HEK293 (cell line): ENCODE measurements at regions not wholly inside any gene's neighbourhood (a gene's known extent, or its start where the extent isn't known, plus 50 kb on each side); places are given as distances from the start of the nearest gene placed in this dataset.

Source experiments
- CTCF ChIA-PET: fragments of 350-600 bp; formaldehyde crosslinking; extraction: SDS; loops from one replicate; lab custom pipeline; 2021; ENCODE audit warnings: antibody characterized with exemption; lab: Yijun Ruan, JAX
- POLR2A ChIA-PET: fragments of 300-600 bp; formaldehyde crosslinking; extraction: SDS; loops from one replicate; lab custom pipeline; 2020; ENCODE audit warnings: antibody characterized with exemption, inconsistent platforms; lab: Yijun Ruan, JAX
- H3K27ac ChIP-seq: fragments of 200-500 bp; sonication (Bioruptor generic); 2 replicates; pipeline ENCODE4 v1.5.1; 2014; ENCODE audit warnings: low read depth, low read length, control low read depth, inconsistent platforms; ENCODE audit errors: extremely low read depth
- H3K36me3 ChIP-seq, 2 experiments: fragments of 200-500 bp in 1 of 2; sonication (Bioruptor generic) in 1 of 2; 1 replicate in 1 of 2; 2 replicates in 1 of 2; pipeline ENCODE4 v1.5.1; 2014 to 2017; ENCODE audit warnings: inconsistent platforms in 2 of 2, low read length in 2 of 2; ENCODE audit not compliant: control insufficient read depth in 2 of 2, insufficient read depth in 1 of 2
- H3K4me1 ChIP-seq: fragments of 200-500 bp; sonication (Bioruptor generic); 2 replicates; pipeline ENCODE4 v1.5.1; 2014; ENCODE audit warnings: mild to moderate bottlenecking, low read length, inconsistent platforms; ENCODE audit not compliant: control insufficient read depth, insufficient read depth
- H3K4me3 ChIP-seq: 2 replicates; pipeline ENCODE4 v1.5.1; 2011; ENCODE audit warnings: low read depth, mild to moderate bottlenecking, control low read depth, low read length, moderate library complexity
- H3K9me3 ChIP-seq: fragments of 200-500 bp; sonication (Bioruptor generic); 2 replicates; pipeline ENCODE4 v1.5.1; 2014; ENCODE audit warnings: low read depth, low read length, inconsistent platforms; ENCODE audit not compliant: control insufficient read depth, insufficient read depth
- GLI2 ChIP-seq: fragments of 450-650 bp; formaldehyde crosslinking; IDR thresholded peaks from 2 replicates; pipeline ENCODE4; 2017; ENCODE audit warnings: missing biosample characterization, missing genetic modification characterization, low read depth, borderline replicate concordance
- ZFP41 ChIP-seq: fragments of 450-650 bp; formaldehyde crosslinking; IDR thresholded peaks from 2 replicates; pipeline ENCODE4 v1.5.1; 2016; ENCODE audit warnings: missing biosample characterization, missing genetic modification characterization, borderline replicate concordance
- ZNF114 ChIP-seq: fragments of 450-650 bp; formaldehyde crosslinking; IDR thresholded peaks from 2 replicates; pipeline ENCODE4 v1.5.0; 2017; ENCODE audit warnings: missing biosample characterization, missing genetic modification characterization
- ZNF184 ChIP-seq: fragments of 450-650 bp; IDR thresholded peaks from 2 replicates; pipeline ENCODE4 v1.5.1; 2018; ENCODE audit warnings: missing biosample characterization, mild to moderate bottlenecking, missing genetic modification characterization
- ZNF211 ChIP-seq: fragments of 450-650 bp; formaldehyde crosslinking; IDR thresholded peaks from 2 replicates; pipeline ENCODE4 v1.5.1; 2016; ENCODE audit warnings: low read depth, missing biosample characterization, missing genetic modification characterization
- ZNF221 ChIP-seq: fragments of 450-650 bp; formaldehyde crosslinking; IDR thresholded peaks from 2 replicates; pipeline ENCODE4 v1.5.1; 2017; ENCODE audit warnings: missing biosample characterization, missing genetic modification characterization, borderline replicate concordance
- ZNF311 ChIP-seq: fragments of 450-650 bp; formaldehyde crosslinking; IDR thresholded peaks from 2 replicates; pipeline ENCODE4 v1.5.1; 2017; ENCODE audit warnings: missing biosample characterization, missing genetic modification characterization, borderline replicate concordance
- ZNF37A ChIP-seq: fragments of 450-650 bp; IDR thresholded peaks from 2 replicates; pipeline ENCODE4 v1.5.1; 2018; ENCODE audit warnings: missing biosample characterization, missing genetic modification characterization
- ZNF426 ChIP-seq: fragments of 450-650 bp; formaldehyde crosslinking; IDR thresholded peaks from 2 replicates; pipeline ENCODE4 v1.5.1; 2017; ENCODE audit warnings: missing biosample characterization, missing genetic modification characterization, mild to moderate bottlenecking, inconsistent platforms, moderate library complexity
- ZNF549 ChIP-seq: fragments of 450-650 bp; IDR thresholded peaks from 2 replicates; pipeline ENCODE4 v1.5.1; 2018; ENCODE audit warnings: missing biosample characterization, missing genetic modification characterization, mild to moderate bottlenecking, inconsistent platforms, moderate library complexity
- ZNF558 ChIP-seq: fragments of 450-650 bp; formaldehyde crosslinking; IDR thresholded peaks from 2 replicates; pipeline ENCODE4 v1.5.1; 2016; ENCODE audit warnings: missing biosample characterization, missing genetic modification characterization
- ZNF561 ChIP-seq: fragments of 450-650 bp; IDR thresholded peaks from 2 replicates; pipeline ENCODE4 v1.5.1; 2018; ENCODE audit warnings: missing biosample characterization, missing genetic modification characterization, borderline replicate concordance
- ZNF701 ChIP-seq: fragments of 450-650 bp; formaldehyde crosslinking; IDR thresholded peaks from 2 replicates; pipeline ENCODE4 v1.5.1; 2016; ENCODE audit warnings: missing biosample characterization, missing genetic modification characterization
- ZNF777 ChIP-seq: fragments of 450-650 bp; formaldehyde crosslinking; IDR thresholded peaks from 2 replicates; pipeline ENCODE4 v1.5.1; 2017; ENCODE audit warnings: missing biosample characterization, missing genetic modification characterization, borderline replicate concordance
- TF ChIP-seq, protein P1 (sequence below): fragments of 450-650 bp; formaldehyde crosslinking; IDR thresholded peaks from 2 replicates; pipeline ENCODE4 v1.5.1; 2016; ENCODE audit warnings: missing biosample characterization, missing genetic modification characterization
- TF ChIP-seq, protein P2 (sequence below): fragments of 450-650 bp; formaldehyde crosslinking; IDR thresholded peaks from 2 replicates; pipeline ENCODE4 v1.5.1; 2016; ENCODE audit warnings: missing biosample characterization, missing genetic modification characterization
- TF ChIP-seq, protein P3 (sequence below): fragments of 450-650 bp; formaldehyde crosslinking; IDR thresholded peaks from 2 replicates; pipeline ENCODE4 v1.5.1; 2017; ENCODE audit warnings: missing biosample characterization, missing genetic modification characterization
- TF ChIP-seq, protein P4 (sequence below): fragments of 450-650 bp; formaldehyde crosslinking; IDR thresholded peaks from 2 replicates; pipeline ENCODE4 v1.5.1; 2017; ENCODE audit warnings: missing biosample characterization, missing genetic modification characterization
- TF ChIP-seq, protein P5 (sequence below): fragments of 450-650 bp; formaldehyde crosslinking; IDR thresholded peaks from 2 replicates; pipeline ENCODE4 v1.5.1; 2017; ENCODE audit warnings: missing biosample characterization, missing genetic modification characterization
- TF ChIP-seq, protein P6 (sequence below): fragments of 450-650 bp; formaldehyde crosslinking; IDR thresholded peaks from 2 replicates; pipeline ENCODE4; 2016; ENCODE audit warnings: missing biosample characterization, missing genetic modification characterization
- TF ChIP-seq, protein P7 (sequence below): fragments of 450-650 bp; formaldehyde crosslinking; IDR thresholded peaks from 2 replicates; pipeline ENCODE4 v1.5.1; 2016; ENCODE audit warnings: missing biosample characterization, missing genetic modification characterization

DNA sequence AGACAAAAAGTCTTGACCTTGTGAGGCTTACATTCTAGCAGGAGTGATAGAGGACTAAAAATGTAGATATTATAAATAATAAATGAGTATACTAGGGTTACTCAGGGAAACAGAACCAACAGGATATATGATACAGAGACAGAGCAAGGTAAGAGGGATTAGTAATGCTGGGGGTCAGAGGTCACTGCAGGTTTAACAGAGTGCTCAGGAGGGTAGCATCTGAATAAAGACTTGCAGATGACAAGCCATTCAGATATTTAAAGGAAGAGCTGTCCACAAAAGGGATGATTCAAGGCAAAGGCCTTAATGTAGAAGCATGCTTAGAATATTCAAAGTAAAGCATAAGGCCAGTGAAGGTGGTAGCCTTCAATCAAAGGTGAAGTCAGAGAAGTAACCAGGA is 65.6 kb upstream of the SEMA6A start:
- Histone ChIP-seq H3K9me3 (no peaks in the 10 kb centered on the region), H3K27ac (no peak overlapping the region), H3K4me3 (no peak overlapping the region), H3K4me1 (no peaks in the 10 kb centered on the region), H3K36me3 (no peaks in the 10 kb centered on the region)
- ChIA-PET POLR2A (no interaction called here), CTCF (no interaction called here)
- TF ChIP-seq, protein P1, sequence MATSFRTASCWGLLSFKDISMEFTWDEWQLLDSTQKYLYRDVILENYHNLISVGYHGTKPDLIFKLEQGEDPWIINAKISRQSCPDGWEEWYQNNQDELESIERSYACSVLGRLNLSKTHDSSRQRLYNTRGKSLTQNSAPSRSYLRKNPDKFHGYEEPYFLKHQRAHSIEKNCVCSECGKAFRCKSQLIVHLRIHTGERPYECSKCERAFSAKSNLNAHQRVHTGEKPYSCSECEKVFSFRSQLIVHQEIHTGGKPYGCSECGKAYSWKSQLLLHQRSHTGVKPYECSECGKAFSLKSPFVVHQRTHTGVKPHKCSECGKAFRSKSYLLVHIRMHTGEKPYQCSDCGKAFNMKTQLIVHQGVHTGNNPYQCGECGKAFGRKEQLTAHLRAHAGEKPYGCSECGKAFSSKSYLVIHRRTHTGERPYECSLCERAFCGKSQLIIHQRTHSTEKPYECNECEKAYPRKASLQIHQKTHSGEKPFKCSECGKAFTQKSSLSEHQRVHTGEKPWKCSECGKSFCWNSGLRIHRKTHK (tag by site-specific recombination), result no peak
- TF ChIP-seq GLI2 (no peak), ZNF561 (tag by site-specific recombination) (no peak)

DNA sequence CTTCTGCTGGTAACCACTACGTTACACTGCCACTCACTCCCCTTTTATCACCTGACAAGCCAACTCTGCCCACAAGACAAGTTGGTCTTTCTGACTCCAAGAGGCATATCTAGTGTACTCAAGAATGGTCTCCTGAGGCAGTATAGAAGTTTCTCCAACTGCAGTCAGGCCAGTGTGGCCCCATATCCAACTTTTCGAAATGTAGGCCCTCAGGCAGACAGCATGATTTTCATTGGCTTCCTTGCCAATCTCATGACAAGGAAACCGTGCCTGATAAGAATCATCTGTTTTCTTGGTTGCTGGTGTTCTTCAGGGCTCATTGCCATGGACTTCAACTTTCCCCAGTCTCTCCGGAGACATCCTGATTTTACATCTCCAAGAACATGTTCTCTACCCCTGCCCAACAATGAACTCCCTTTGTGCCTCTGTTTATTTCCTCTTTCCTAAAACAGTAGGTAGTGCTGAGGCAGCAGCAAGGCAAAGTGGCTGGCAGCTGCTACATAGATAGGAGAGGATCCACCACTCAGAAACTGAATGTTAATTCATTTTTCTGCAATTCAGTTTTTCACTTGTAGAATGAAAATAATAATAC is 62.6 kb upstream of the SEMA6A start:
- CTCF ChIA-PET, result no interaction called here

DNA sequence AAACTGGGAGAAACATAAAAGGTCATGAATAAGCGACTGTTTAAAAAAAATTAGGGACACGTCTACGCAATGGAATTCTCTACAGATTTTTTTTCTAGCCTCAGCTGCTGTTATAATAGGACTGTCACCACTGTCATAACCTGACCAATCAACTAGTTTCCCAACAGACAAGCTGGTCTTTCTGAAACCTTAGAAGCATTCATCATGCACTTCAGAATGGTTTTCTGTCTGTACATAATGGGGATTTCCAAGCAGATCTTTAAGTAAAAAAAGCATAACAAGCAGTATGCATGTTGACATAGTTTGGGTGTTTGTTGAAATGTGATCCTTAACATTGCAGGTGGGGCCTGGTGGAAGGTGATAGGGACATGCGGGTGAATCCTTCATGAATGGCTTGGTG is 58.3 kb upstream of the SEMA6A start:
- CTCF ChIA-PET, result no interaction called here
- POLR2A ChIA-PET, result no interaction called here
- no peak overlapping the region for H3K4me3 ChIP-seq
- H3K4me1 ChIP-seq, result peaks cover 5% of the 10 kb centered on the region
- no peaks in the 10 kb centered on the region for H3K36me3 ChIP-seq
- H3K9me3 ChIP-seq, result no peaks in the 10 kb centered on the region
- H3K27ac ChIP-seq, result no peak overlapping the region
- no peak for TF ChIP-seq ZNF558 (tag by site-specific recombination)
- TF ChIP-seq ZNF114 (tag by site-specific recombination), result no peak
- TF ChIP-seq, protein P2, sequence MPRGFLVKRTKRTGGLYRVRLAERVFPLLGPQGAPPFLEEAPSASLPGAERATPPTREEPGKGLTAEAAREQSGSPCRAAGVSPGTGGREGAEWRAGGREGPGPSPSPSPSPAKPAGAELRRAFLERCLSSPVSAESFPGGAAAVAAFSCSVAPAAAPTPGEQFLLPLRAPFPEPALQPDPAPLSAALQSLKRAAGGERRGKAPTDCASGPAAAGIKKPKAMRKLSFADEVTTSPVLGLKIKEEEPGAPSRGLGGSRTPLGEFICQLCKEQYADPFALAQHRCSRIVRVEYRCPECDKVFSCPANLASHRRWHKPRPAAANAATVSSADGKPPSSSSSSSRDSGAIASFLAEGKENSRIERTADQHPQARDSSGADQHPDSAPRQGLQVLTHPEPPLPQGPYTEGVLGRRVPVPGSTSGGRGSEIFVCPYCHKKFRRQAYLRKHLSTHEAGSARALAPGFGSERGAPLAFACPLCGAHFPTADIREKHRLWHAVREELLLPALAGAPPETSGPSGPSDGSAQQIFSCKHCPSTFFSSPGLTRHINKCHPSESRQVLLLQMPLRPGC (tag by site-specific recombination), result no peak
- no peak for TF ChIP-seq ZNF777
- TF ChIP-seq ZNF37A, result no peak
- TF ChIP-seq, protein P3, sequence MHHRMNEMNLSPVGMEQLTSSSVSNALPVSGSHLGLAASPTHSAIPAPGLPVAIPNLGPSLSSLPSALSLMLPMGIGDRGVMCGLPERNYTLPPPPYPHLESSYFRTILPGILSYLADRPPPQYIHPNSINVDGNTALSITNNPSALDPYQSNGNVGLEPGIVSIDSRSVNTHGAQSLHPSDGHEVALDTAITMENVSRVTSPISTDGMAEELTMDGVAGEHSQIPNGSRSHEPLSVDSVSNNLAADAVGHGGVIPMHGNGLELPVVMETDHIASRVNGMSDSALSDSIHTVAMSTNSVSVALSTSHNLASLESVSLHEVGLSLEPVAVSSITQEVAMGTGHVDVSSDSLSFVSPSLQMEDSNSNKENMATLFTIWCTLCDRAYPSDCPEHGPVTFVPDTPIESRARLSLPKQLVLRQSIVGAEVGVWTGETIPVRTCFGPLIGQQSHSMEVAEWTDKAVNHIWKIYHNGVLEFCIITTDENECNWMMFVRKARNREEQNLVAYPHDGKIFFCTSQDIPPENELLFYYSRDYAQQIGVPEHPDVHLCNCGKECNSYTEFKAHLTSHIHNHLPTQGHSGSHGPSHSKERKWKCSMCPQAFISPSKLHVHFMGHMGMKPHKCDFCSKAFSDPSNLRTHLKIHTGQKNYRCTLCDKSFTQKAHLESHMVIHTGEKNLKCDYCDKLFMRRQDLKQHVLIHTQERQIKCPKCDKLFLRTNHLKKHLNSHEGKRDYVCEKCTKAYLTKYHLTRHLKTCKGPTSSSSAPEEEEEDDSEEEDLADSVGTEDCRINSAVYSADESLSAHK, result no peak
- TF ChIP-seq ZNF701, result no peak
- TF ChIP-seq, protein P4, sequence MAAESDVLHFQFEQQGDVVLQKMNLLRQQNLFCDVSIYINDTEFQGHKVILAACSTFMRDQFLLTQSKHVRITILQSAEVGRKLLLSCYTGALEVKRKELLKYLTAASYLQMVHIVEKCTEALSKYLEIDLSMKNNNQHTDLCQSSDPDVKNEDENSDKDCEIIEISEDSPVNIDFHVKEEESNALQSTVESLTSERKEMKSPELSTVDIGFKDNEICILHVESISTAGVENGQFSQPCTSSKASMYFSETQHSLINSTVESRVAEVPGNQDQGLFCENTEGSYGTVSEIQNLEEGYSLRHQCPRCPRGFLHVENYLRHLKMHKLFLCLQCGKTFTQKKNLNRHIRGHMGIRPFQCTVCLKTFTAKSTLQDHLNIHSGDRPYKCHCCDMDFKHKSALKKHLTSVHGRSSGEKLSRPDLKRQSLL (tag by site-specific recombination), result no peak
- no peak for TF ChIP-seq ZNF426 (tag by site-specific recombination)
- TF ChIP-seq, protein P5, sequence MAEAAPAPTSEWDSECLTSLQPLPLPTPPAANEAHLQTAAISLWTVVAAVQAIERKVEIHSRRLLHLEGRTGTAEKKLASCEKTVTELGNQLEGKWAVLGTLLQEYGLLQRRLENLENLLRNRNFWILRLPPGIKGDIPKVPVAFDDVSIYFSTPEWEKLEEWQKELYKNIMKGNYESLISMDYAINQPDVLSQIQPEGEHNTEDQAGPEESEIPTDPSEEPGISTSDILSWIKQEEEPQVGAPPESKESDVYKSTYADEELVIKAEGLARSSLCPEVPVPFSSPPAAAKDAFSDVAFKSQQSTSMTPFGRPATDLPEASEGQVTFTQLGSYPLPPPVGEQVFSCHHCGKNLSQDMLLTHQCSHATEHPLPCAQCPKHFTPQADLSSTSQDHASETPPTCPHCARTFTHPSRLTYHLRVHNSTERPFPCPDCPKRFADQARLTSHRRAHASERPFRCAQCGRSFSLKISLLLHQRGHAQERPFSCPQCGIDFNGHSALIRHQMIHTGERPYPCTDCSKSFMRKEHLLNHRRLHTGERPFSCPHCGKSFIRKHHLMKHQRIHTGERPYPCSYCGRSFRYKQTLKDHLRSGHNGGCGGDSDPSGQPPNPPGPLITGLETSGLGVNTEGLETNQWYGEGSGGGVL (tag by site-specific recombination), result no peak
- no peak for TF ChIP-seq ZNF221
- no peak for TF ChIP-seq ZNF184 (tag by site-specific recombination)
- no peak for TF ChIP-seq ZNF549 (tag by site-specific recombination)
- TF ChIP-seq, protein P6, sequence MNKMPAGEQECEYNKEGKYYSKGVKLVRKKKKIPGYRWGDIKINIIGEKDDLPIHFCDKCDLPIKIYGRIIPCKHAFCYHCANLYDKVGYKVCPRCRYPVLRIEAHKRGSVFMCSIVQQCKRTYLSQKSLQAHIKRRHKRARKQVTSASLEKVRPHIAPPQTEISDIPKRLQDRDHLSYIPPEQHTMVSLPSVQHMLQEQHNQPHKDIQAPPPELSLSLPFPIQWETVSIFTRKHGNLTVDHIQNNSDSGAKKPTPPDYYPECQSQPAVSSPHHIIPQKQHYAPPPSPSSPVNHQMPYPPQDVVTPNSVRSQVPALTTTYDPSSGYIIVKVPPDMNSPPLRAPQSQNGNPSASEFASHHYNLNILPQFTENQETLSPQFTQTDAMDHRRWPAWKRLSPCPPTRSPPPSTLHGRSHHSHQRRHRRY (tag by site-specific recombination), result no peak
- no peak for TF ChIP-seq ZNF211 (tag by site-specific recombination)
- TF ChIP-seq, protein P7, sequence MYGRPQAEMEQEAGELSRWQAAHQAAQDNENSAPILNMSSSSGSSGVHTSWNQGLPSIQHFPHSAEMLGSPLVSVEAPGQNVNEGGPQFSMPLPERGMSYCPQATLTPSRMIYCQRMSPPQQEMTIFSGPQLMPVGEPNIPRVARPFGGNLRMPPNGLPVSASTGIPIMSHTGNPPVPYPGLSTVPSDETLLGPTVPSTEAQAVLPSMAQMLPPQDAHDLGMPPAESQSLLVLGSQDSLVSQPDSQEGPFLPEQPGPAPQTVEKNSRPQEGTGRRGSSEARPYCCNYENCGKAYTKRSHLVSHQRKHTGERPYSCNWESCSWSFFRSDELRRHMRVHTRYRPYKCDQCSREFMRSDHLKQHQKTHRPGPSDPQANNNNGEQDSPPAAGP (tag by site-specific recombination), result no peak
- no peak for TF ChIP-seq ZNF311 (tag by site-specific recombination)

More for the DNA sequence above, 62.6 kb upstream of the SEMA6A start:
- Histone ChIP-seq H3K4me1 (no peaks in the 10 kb centered on the region), H3K9me3 (no peaks in the 10 kb centered on the region), H3K27ac (no peak overlapping the region), H3K36me3 (no peaks in the 10 kb centered on the region), H3K4me3 (no peak overlapping the region)
- POLR2A ChIA-PET, result no interaction called here
- TF ChIP-seq ZFP41, result no peak
